ENCODE measurements at regions not wholly inside any gene's neighbourhood (a gene's known extent, or its start where the extent isn't known, plus 50 kb on each side); places are given as distances from the start of the nearest gene placed in this dataset.

DNA sequence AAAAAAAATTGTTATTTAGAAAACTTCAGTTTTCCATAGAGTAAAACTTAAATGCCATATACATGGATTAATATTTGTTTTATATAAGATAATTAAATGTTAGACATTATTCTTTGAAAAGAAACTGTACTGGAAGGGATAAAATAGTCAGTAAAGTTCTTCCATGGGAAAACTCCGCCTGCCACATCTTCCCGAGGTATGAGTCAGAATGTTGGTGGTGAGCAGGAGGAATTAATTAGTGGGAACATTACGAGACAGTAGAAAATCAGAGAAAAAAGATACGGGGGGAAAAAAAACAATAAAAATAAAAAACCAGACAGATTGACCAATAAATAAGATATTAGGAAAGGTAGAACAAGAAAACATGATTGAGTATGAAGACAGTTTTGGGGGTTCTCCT, 930.3 kb upstream of the C9orf72 start:
- Histone ChIP-seq H2AFZ (ENCODE audit: low read length) (no peak overlapping the region), H3K4me2 (ENCODE audit: insufficient read depth, insufficient read length, low read length) (no peak overlapping the region)

More for the DNA sequence above, 930.3 kb upstream of the C9orf72 start:
- Mint-ChIP-seq H3K27ac (no peak overlapping the region), H3K27me3 (ENCODE audit: low read depth) (no peaks in the 10 kb centered on the region), H3K4me3 (no peak overlapping the region), H3K36me3 (ENCODE audit: insufficient read depth in 1 of 3, low read depth in 3 of 3) (peaks cover under 1 to 2% (median 1%) of the 10 kb centered on the region in 3 experiments), H3K4me1 (no peaks in the 10 kb centered on the region), H3K9me3 (peaks cover 1 to 2% of the 10 kb centered on the region in 2 experiments)
- Histone ChIP-seq H2BK15ac (ENCODE audit: low read depth, low read length) (no peak overlapping the region), H3K14ac (ENCODE audit: insufficient read depth, low read length) (no peak overlapping the region), H3K23ac (ENCODE audit: insufficient read length, low read depth, low read length) (no peak overlapping the region), H3K23me2 (ENCODE audit: insufficient read length, low read depth, low read length, poor library complexity, severe bottlenecking) (no peaks in the 10 kb centered on the region), H2AK5ac (ENCODE audit: insufficient read length, low read length) (no peak overlapping the region), H3T11ph (ENCODE audit: low read length) (no peak overlapping the region), H3K79me1 (ENCODE audit: insufficient read depth, low read depth, low read length, poor library complexity, severe bottlenecking) (no peaks in the 10 kb centered on the region), H3K9ac (ENCODE audit: extremely low read depth, insufficient read length, low read length) (no peak overlapping the region), H3K79me2 (ENCODE audit: insufficient read depth, low read length) (no peaks in the 10 kb centered on the region), H3K4me1 (ENCODE audit: insufficient read depth, low read length) (no peaks in the 10 kb centered on the region; the same call in 1 of the 2 replicates), H3K27ac (ENCODE audit: insufficient read length, low read depth, low read length) (no peak overlapping the region), H3K27me3 (ENCODE audit: insufficient read depth, low read length) (no peaks in the 10 kb centered on the region), H4K20me1 (ENCODE audit: control insufficient read depth, insufficient read depth, insufficient read length) (no peaks in the 10 kb centered on the region), H2BK12ac (ENCODE audit: insufficient read length, low read depth, low read length) (no peak overlapping the region), H3K9me3 (ENCODE audit: control insufficient read depth, low read depth, low read length) (no peaks in the 10 kb centered on the region), H3K4ac (ENCODE audit: low read depth, low read length) (no peak overlapping the region), H2BK20ac (ENCODE audit: low read depth, low read length, poor library complexity, severe bottlenecking) (no peak overlapping the region), H2BK120ac (ENCODE audit: low read depth, low read length, poor library complexity, severe bottlenecking) (no peak overlapping the region), H3K18ac (ENCODE audit: insufficient read length, low read depth, low read length) (no peak overlapping the region), H4K8ac (replicated peaks; ENCODE audit: insufficient read length, low read depth, low read length) (no peak overlapping the region), H2BK5ac (ENCODE audit: insufficient read length, low read length) (no peak overlapping the region), H3K56ac (ENCODE audit: insufficient read length, low read depth, low read length) (no peak overlapping the region), H4K91ac (ENCODE audit: insufficient read length, low read depth, low read length) (no peak overlapping the region), H4K5ac (ENCODE audit: insufficient read length, low read depth, low read length) (no peak overlapping the region)
- TF ChIP-seq, protein P1, sequence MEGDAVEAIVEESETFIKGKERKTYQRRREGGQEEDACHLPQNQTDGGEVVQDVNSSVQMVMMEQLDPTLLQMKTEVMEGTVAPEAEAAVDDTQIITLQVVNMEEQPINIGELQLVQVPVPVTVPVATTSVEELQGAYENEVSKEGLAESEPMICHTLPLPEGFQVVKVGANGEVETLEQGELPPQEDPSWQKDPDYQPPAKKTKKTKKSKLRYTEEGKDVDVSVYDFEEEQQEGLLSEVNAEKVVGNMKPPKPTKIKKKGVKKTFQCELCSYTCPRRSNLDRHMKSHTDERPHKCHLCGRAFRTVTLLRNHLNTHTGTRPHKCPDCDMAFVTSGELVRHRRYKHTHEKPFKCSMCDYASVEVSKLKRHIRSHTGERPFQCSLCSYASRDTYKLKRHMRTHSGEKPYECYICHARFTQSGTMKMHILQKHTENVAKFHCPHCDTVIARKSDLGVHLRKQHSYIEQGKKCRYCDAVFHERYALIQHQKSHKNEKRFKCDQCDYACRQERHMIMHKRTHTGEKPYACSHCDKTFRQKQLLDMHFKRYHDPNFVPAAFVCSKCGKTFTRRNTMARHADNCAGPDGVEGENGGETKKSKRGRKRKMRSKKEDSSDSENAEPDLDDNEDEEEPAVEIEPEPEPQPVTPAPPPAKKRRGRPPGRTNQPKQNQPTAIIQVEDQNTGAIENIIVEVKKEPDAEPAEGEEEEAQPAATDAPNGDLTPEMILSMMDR (conservative IDR thresholded peaks at IDR 0.05) = no peak
- no CpG with 5 or more reads among the region's 4 CpGs for WGBS (ENCODE audit: extremely low coverage, insufficient read length, low lambda C conversion rate)
- DNase-seq = no peak

All from H9 (cell line).